HG03378 (cell line): ENCODE measurements at regions not wholly inside any gene's neighbourhood (a gene's known extent, or its start where the extent isn't known, plus 50 kb on each side); places are given as distances from the start of the nearest gene placed in this dataset.
"Not testable (repeated sequence)": the region's sequence is repeated elsewhere in the genome, so short reads cannot be mapped to it uniquely, and the experiment has no call there.

Source experiments
- ATAC-seq: cut with Tn5 transposase; IDR thresholded peaks from one replicate; pipeline ENCODE4 v1.9.1; 2021; ENCODE audit warnings: mild to moderate bottlenecking, moderate library complexity; ENCODE audit not compliant: unreplicated experiment

- no peak for ATAC-seq
Measured at GRCh38 chr9:83138422-83139135, 75.6 kb upstream of the RASEF start.

- ATAC-seq: no peak
Measured at GRCh38 chr9:83133316-83133715, 70.4 kb upstream of the RASEF start.

GRCh38 chr9:83132768-83133167 is 69.8 kb upstream of the RASEF start:
- no peak for ATAC-seq

DNA sequence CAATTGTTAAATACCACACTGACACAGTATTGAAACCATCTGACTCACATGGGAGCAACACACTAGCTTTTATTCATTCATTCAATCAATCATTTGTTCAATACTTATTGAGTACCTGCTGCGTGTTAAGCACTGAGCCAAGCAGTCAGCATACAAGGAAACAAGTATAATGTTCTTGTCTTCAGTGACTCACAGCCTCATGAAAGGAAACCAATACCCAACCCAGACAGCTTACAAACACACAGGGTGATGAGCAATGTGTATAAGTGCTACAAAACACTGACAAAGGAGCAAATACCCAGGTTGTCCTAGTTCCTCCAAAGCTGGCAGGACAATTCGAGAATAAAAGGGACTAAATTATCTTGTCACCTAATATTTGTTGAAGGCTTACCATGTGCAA is 67.6 kb upstream of the RASEF start:
- ATAC-seq: no peak

DNA sequence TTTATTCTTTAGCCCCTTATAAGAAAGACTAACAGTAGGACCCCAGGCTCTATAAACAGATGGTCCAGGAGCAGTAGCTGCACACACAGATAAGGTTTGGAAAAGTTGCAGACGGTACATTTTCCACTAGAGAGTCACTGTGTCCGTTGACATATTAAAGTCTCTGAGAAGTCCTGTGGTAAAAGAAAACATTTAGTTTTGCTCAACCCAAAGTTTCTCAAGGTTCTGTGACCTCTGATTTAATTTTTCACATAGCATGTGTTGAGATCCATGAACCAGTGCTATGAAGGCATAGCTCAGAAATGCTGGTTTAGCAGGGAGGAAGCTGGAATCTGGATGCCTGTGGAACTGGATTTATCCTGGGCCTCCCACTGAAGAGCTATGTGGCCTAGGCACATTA is 62.7 kb upstream of the RASEF start:
- ATAC-seq: no peak

DNA sequence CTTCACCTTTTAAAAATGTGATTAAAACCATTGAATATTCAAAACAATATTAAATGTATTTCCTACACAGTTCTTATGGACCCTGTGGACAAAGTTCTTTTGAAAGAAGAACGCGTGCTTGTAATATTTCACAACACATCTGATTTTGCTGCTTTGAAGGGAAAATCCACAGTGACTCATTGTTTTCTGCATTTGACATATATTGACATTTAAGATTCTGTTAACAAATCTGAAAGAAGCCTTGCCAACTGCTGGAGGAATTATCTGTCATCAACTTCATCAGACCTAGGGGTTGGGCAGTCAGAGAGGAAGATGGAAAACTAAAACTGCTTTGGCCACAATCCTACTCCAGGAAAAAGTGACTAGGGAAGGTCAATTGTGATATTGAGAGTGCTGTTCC is 56.9 kb upstream of the RASEF start:
- no peak for ATAC-seq

GRCh38 chr9:83116026-83116425 is 53.1 kb upstream of the RASEF start:
- no peak for ATAC-seq

- not testable (repeated sequence) for ATAC-seq
Measured at GRCh38 chr9:83113445-83113844, 50.5 kb upstream of the RASEF start.
